ENCODE measurements at regions not wholly inside any gene's neighbourhood (a gene's known extent, or its start where the extent isn't known, plus 50 kb on each side); places are given as distances from the start of the nearest gene placed in this dataset.

DNA sequence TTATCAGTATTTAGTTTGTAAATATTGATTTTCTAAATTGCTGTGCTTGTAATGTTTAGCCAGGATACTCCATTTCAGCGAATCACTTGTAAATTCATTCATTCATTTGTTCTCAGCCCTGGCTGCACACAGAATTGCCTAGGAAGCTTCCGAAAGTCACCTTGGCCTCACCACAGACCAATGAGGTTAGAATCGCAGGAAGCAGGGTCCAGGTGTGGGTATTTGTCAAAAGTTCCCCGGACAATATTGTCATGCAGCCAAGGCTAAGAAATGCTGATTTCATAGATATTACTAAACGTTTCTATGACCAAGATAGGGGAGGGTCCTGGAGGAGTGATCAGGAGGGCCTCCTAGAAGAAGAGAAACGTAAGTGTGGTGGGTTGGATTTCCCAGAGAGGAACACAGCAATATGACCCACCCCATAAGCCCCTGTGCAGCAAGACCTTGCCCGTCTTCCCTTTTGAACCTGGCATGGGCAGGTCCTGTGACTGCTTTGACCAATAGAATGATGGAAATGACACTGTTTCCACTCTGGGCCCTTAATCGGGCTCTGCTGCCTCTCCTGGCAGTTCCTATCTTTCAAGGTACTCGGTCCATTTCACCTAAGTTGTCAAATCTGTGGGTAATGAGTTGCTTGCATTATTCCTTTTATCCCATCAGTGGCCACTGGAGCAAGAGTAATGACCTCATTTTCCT is 238.7 kb downstream of the FOXL1 start (continued):
- TF ChIP-seq SP1 (CRISPR knock-in tag; conservative IDR thresholded peaks at IDR 0.05): no peak
- no peak for TF ChIP-seq NFE2L1 (CRISPR knock-in tag; IDR thresholded peaks at IDR 0.05)
- TF ChIP-seq GRHL2 (CRISPR knock-in tag; IDR thresholded peaks at IDR 0.05; ENCODE audit: insufficient replicate concordance, severe bottlenecking): no peak

DNA sequence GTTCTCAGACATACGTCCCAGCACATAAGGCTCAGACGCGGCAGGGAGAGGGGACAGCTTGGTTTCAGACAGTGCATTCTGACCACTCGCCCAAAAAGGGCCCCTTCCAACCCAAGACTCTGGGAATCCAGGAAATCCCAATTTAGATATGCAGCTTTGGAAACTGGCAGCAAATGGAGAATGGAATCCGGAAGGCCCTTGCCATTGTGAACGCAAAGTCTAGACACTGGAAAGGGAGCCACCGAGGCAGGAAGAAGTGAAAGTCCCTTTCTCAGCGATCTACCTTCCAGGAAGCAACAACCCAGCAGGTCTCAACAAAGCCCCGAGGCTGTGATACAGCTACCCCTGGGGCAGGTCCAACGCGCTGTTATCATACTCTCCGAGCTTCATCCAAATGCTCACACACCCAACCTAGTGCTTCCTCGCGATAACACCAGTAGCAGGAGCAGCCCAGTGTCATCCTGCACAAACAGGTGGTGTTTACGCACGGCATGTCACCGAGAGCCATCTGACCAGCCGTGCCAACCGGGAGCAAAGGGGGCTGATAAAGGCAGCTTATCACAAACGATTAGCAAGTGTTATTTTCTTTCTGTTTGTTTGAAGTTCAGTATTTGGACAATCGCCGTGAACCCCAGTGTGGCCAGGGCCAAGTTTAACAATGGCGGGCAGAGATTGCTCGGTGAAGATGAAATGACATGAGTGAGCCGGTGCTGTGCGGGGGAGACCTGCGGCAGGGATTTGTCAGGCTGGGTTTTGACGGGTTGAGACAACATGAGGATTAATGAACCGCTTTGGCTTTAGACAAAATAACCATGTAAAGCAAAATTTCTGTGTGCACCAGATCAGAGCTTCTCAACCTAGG is 240.6 kb downstream of the FOXL1 start:
- no peak overlapping the region for H3K4me3 Mint-ChIP-seq
- H3K36me3 Mint-ChIP-seq: no peaks in the 10 kb centered on the region
- TF ChIP-seq, protein P1, sequence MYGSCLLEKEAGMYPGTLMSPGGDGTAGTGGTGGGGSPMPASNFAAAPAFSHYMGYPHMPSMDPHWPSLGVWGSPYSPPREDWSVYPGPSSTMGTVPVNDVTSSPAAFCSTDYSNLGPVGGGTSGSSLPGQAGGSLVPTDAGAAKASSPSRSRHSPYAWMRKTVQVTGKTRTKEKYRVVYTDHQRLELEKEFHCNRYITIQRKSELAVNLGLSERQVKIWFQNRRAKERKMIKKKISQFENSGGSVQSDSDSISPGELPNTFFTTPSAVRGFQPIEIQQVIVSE (CRISPR knock-in tag; IDR thresholded peaks at IDR 0.05; ENCODE audit: borderline replicate concordance): no peak
- TF ChIP-seq, protein P2, sequence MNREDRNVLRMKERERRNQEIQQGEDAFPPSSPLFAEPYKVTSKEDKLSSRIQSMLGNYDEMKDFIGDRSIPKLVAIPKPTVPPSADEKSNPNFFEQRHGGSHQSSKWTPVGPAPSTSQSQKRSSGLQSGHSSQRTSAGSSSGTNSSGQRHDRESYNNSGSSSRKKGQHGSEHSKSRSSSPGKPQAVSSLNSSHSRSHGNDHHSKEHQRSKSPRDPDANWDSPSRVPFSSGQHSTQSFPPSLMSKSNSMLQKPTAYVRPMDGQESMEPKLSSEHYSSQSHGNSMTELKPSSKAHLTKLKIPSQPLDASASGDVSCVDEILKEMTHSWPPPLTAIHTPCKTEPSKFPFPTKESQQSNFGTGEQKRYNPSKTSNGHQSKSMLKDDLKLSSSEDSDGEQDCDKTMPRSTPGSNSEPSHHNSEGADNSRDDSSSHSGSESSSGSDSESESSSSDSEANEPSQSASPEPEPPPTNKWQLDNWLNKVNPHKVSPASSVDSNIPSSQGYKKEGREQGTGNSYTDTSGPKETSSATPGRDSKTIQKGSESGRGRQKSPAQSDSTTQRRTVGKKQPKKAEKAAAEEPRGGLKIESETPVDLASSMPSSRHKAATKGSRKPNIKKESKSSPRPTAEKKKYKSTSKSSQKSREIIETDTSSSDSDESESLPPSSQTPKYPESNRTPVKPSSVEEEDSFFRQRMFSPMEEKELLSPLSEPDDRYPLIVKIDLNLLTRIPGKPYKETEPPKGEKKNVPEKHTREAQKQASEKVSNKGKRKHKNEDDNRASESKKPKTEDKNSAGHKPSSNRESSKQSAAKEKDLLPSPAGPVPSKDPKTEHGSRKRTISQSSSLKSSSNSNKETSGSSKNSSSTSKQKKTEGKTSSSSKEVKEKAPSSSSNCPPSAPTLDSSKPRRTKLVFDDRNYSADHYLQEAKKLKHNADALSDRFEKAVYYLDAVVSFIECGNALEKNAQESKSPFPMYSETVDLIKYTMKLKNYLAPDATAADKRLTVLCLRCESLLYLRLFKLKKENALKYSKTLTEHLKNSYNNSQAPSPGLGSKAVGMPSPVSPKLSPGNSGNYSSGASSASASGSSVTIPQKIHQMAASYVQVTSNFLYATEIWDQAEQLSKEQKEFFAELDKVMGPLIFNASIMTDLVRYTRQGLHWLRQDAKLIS (CRISPR knock-in tag; IDR thresholded peaks at IDR 0.05; ENCODE audit: borderline replicate concordance): no peak
- TF ChIP-seq ZNF121 (CRISPR knock-in tag; IDR thresholded peaks at IDR 0.05) (no peak), ZNF396 (CRISPR knock-in tag; IDR thresholded peaks at IDR 0.05; ENCODE audit: borderline replicate concordance) (no peak), CBFB (CRISPR knock-in tag; IDR thresholded peaks at IDR 0.05; ENCODE audit: low read depth) (no peak), ZNF263 (CRISPR knock-in tag; IDR thresholded peaks at IDR 0.05; ENCODE audit: low read depth) (no peak), TEAD4 (CRISPR knock-in tag; IDR thresholded peaks at IDR 0.05) (no peak), RELA (CRISPR knock-in tag; IDR thresholded peaks at IDR 0.05; ENCODE audit: borderline replicate concordance) (no peak), MYBL2 (CRISPR knock-in tag; IDR thresholded peaks at IDR 0.05) (no peak), NR2C2 (CRISPR knock-in tag; IDR thresholded peaks at IDR 0.05) (no peak), NFATC4 (CRISPR knock-in tag; IDR thresholded peaks at IDR 0.05) (no peak)
- TF ChIP-seq, protein P3, sequence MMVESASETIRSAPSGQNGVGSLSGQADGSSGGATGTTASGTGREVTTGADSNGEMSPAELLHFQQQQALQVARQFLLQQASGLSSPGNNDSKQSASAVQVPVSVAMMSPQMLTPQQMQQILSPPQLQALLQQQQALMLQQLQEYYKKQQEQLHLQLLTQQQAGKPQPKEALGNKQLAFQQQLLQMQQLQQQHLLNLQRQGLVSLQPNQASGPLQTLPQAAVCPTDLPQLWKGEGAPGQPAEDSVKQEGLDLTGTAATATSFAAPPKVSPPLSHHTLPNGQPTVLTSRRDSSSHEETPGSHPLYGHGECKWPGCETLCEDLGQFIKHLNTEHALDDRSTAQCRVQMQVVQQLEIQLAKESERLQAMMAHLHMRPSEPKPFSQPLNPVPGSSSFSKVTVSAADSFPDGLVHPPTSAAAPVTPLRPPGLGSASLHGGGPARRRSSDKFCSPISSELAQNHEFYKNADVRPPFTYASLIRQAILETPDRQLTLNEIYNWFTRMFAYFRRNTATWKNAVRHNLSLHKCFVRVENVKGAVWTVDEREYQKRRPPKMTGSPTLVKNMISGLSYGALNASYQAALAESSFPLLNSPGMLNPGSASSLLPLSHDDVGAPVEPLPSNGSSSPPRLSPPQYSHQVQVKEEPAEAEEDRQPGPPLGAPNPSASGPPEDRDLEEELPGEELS (CRISPR knock-in tag; IDR thresholded peaks at IDR 0.05): no peak
- TF ChIP-seq, protein P4, sequence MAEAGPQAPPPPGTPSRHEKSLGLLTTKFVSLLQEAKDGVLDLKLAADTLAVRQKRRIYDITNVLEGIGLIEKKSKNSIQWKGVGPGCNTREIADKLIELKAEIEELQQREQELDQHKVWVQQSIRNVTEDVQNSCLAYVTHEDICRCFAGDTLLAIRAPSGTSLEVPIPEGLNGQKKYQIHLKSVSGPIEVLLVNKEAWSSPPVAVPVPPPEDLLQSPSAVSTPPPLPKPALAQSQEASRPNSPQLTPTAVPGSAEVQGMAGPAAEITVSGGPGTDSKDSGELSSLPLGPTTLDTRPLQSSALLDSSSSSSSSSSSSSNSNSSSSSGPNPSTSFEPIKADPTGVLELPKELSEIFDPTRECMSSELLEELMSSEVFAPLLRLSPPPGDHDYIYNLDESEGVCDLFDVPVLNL (CRISPR knock-in tag; IDR thresholded peaks at IDR 0.05; ENCODE audit: borderline replicate concordance, low read depth): no peak
- TF ChIP-seq, protein P5, sequence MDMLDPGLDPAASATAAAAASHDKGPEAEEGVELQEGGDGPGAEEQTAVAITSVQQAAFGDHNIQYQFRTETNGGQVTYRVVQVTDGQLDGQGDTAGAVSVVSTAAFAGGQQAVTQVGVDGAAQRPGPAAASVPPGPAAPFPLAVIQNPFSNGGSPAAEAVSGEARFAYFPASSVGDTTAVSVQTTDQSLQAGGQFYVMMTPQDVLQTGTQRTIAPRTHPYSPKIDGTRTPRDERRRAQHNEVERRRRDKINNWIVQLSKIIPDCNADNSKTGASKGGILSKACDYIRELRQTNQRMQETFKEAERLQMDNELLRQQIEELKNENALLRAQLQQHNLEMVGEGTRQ (CRISPR knock-in tag; IDR thresholded peaks at IDR 0.05): no peak
- peaks cover 9% of the 10 kb centered on the region for H3K4me1 Mint-ChIP-seq
- 0 out of 2 replicates have a peak, but pooled peaks cover 5% of the 10 kb centered on the region for H3K9me3 Mint-ChIP-seq
- DNase-seq (ENCODE audit: low spot score): no peak
- CTCF ChIA-PET: interaction anchor here (0.7 to 1.3 kb wide), 5 partner anchors 8 to 418 kb away, joined by 3 to 4 read pairs (median 4); no protein-coding TSS in a partner anchor
- POLR2A ChIA-PET: no interaction called here
- H3K27me3 Mint-ChIP-seq (ENCODE audit: low read depth): peaks cover 4% of the 10 kb centered on the region; the same call in 1 of the 2 replicates
- no peak overlapping the region for H3K27ac Mint-ChIP-seq
- no peak for ATAC-seq
